Spleen (tissue), 11 donors: ENCODE measurements at regions not wholly inside any gene's neighbourhood (a gene's known extent, or its start where the extent isn't known, plus 50 kb on each side); places are given as distances from the start of the nearest gene placed in this dataset.
"Not testable (repeated sequence)": the region's sequence is repeated elsewhere in the genome, so short reads cannot be mapped to it uniquely, and the experiment has no call there.

Source experiments
- DNase-seq: peaks from one replicate; pipeline ENCODE4 v3.0.0-alpha.2; 2020
- H3K27ac ChIP-seq, 8 donors: fragments of 200-600 bp; sonication (generic) in 7 of 8; 1 replicate in 4 of 8; 2 replicates in 4 of 8; pipeline versions ENCODE4 v1.5.0 to v1.8.0; 2016 to 2021; ENCODE audit warnings: inconsistent platforms in 4 of 8, mild to moderate bottlenecking in 4 of 8, moderate library complexity in 1 of 8
- H3K27me3 ChIP-seq, 7 donors: fragments of 200-600 bp; sonication (generic) in 6 of 7; replicated peaks in 1 of 7; 1 replicate in 4 of 7; 2 replicates in 3 of 7; pipeline versions ENCODE4 v1.5.0 to v1.8.0; 2016 to 2021; ENCODE audit warnings: inconsistent platforms in 3 of 7, mild to moderate bottlenecking in 1 of 7
- H3K36me3 ChIP-seq, 6 donors: fragments of 200-600 bp; sonication (generic) in 5 of 6; 1 replicate in 4 of 6; 2 replicates in 2 of 6; pipeline versions ENCODE4 v1.5.0 to v1.8.0; 2016 to 2021; ENCODE audit warnings: inconsistent platforms in 2 of 6
- H3K4me1 ChIP-seq, 6 donors: fragments of 200-600 bp; sonication (generic) in 5 of 6; 1 replicate in 3 of 6; 2 replicates in 3 of 6; pipeline versions ENCODE4 v1.5.0 to v1.8.0; 2016 to 2021; ENCODE audit warnings: inconsistent platforms in 3 of 6
- H3K4me3 ChIP-seq, 8 donors: fragments of 200-600 bp; sonication (generic) in 7 of 8; 1 replicate in 4 of 8; 2 replicates in 4 of 8; pipeline versions ENCODE4 v1.5.0 to v1.8.0; 2016 to 2021; ENCODE audit warnings: inconsistent platforms in 4 of 8, mild to moderate bottlenecking in 4 of 8, moderate library complexity in 2 of 8
- H3K9me3 ChIP-seq, 8 donors: fragments of 200-600 bp; sonication (generic) in 7 of 8; 1 replicate in 4 of 8; 2 replicates in 4 of 8; pipeline versions ENCODE4 v1.5.0 to v1.8.0; 2016 to 2021; ENCODE audit warnings: inconsistent platforms in 4 of 8
- POLR2A ChIP-seq, 3 donors: fragments of 450-650 bp; IDR thresholded peaks; one replicate each; pipeline ENCODE4 v1.5.1; 2017; ENCODE audit warnings: antibody characterized with exemption in 3 of 3, mild to moderate bottlenecking in 1 of 3
- POLR2AphosphoS5 ChIP-seq, 3 donors: sonication (generic); formaldehyde crosslinking; IDR thresholded peaks; one replicate each; pipeline ENCODE4 v1.5.1; 2017; ENCODE audit warnings: antibody characterized with exemption in 3 of 3
- WGBS, 5 donors: extraction: QIAGEN DNeasy Blood & Tissue Kit in 3 of 5; methylation state at CpG; one replicate each; pipeline versions ENCODE4 v1.1.5 to v1.1.7; 2013 to 2018; 5-methylcytosine and 5-hydroxymethylcytosine counted together
- intact Hi-C: fragments of 100-400 bp; cut with DNase I; formaldehyde crosslinking; loops from one replicate; pipeline ENCODE4 v1.15.0; 2023; ENCODE audit warnings: low total_unique reads
- TF ChIP-seq, protein P1 (sequence below), 11 experiments: fragments of 200-600 bp in 7 of 11; fragments of 450-650 bp in 4 of 11; sonication (generic) in 4 of 11; IDR thresholded peaks in 8 of 11; conservative IDR thresholded peaks in 3 of 11; 1 replicate in 7 of 11; 2 replicates in 4 of 11; pipeline versions ENCODE4 v1.4.0 to v1.8.0; 2016 to 2021; ENCODE audit warnings: antibody characterized with exemption in 11 of 11, inconsistent platforms in 4 of 11, mild to moderate bottlenecking in 1 of 11
- donor health status: healthy with polysubstance abuse.
- donor health status: DM: no; HTN: no; CAD: no; lungs with moderate emphysema.
- donor health status: DM: no; HTN: no; CAD: no.
- donor health status: Bipolar disorder and iron deficiency.
- donor health status: healthy.
- donor health status: DM: no; HTN: no; CAD: no.
- donor health status: DM: yes; HTN: yes; CAD: no.

DNA sequence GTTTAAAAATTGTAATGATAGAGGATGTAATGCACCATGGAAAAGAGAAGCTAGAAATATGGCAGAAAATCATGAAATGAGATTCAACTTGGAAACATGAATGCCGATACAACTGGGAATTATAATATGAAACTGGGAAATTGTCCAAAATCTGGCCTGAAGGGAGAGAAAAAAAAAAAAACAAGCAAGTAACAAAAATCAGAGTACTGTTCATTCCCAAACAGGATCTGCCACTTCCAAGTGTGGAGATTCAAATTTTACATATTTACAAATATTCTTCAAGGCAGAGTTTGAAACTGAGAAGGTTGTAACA lies 56.6 kb upstream of the MOCS2 start:
- WGBS, 5 donors = 66 to 90% (median 79%) methylated on average over 1 of the region's 1 CpG
- Histone ChIP-seq H3K4me3 (no peak overlapping the region), H3K4me1 (no peaks in the 10 kb centered on the region), H3K27ac (no peak overlapping the region), H3K36me3 (no peaks in the 10 kb centered on the region), H3K9me3 (no peaks in the 10 kb centered on the region), H3K27me3 (no peaks in the 10 kb centered on the region)
- TF ChIP-seq POLR2A (IDR thresholded peaks at IDR 0.05) = no peak
- TF ChIP-seq POLR2AphosphoS5 (IDR thresholded peaks at IDR 0.05) = no peak
- TF ChIP-seq, protein P1, sequence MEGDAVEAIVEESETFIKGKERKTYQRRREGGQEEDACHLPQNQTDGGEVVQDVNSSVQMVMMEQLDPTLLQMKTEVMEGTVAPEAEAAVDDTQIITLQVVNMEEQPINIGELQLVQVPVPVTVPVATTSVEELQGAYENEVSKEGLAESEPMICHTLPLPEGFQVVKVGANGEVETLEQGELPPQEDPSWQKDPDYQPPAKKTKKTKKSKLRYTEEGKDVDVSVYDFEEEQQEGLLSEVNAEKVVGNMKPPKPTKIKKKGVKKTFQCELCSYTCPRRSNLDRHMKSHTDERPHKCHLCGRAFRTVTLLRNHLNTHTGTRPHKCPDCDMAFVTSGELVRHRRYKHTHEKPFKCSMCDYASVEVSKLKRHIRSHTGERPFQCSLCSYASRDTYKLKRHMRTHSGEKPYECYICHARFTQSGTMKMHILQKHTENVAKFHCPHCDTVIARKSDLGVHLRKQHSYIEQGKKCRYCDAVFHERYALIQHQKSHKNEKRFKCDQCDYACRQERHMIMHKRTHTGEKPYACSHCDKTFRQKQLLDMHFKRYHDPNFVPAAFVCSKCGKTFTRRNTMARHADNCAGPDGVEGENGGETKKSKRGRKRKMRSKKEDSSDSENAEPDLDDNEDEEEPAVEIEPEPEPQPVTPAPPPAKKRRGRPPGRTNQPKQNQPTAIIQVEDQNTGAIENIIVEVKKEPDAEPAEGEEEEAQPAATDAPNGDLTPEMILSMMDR (IDR thresholded peaks at IDR 0.05 in 8 of 11, conservative IDR thresholded peaks at IDR 0.05 in 3 of 11) = no peak
- intact Hi-C loops = no loop called here
- no peak for DNase-seq

DNA sequence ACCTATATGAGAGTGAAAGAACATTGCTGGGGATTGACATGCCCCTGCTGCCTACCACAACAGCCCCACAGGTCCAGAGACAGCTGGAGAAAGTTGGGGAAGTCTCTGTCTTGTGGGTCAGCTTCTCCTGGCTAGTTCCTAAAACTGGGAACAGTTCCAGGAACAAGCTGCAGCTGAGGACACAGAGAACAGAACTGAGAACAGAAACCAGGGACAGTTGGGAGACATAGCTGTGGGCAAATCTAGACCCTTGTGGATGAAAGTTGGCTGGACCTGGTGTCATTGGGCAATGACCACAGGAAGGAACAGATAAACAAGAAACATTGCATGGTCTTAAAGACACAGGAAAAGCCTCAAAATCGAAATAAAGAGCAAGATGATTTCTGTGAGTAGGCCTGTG lies 58.3 kb upstream of the MOCS2 start:
- no peak overlapping the region for H3K27ac ChIP-seq
- no peaks in the 10 kb centered on the region for H3K9me3 ChIP-seq
- no peaks in the 10 kb centered on the region for H3K27me3 ChIP-seq
- H3K4me3 ChIP-seq = no peak overlapping the region
- no peak for DNase-seq
- no peaks in the 10 kb centered on the region for H3K4me1 ChIP-seq
- no peak for TF ChIP-seq POLR2AphosphoS5 (IDR thresholded peaks at IDR 0.05)
- TF ChIP-seq, protein P1 (IDR thresholded peaks at IDR 0.05 in 8 of 11, conservative IDR thresholded peaks at IDR 0.05 in 3 of 11) = no peak
- TF ChIP-seq POLR2A (IDR thresholded peaks at IDR 0.05) = no peak
- no peaks in the 10 kb centered on the region for H3K36me3 ChIP-seq
- intact Hi-C loops = no loop called here
- WGBS, 5 donors = 7 to 61% (median 23%) methylated on average over 1 of the region's 1 CpG

DNA sequence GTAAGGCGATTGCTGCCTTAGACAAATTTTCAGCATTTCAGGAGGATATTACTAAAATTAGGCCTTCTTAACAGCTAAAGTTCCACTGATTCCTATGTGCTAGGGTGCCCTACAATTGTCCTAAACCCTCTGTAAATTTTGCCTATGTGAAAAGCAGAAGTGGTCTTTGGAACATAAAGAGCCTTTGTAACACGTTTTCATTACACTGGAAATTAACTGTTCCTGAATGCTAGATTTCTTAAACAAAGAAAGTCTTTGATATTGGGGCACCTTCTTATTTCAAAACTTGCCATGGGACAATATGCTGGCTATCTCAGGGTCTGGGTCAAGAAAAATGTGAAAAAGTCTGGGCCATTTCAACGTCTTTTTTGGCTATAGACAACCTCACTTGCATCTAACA lies 60.4 kb upstream of the MOCS2 start:
- no peak for DNase-seq
- H3K36me3 ChIP-seq = no peaks in the 10 kb centered on the region
- H3K9me3 ChIP-seq = no peaks in the 10 kb centered on the region
- no peak overlapping the region for H3K27ac ChIP-seq
- H3K27me3 ChIP-seq = no peaks in the 10 kb centered on the region
- 54 to 71% (median 59%) methylated on average over 3 of the region's 3 CpGs for WGBS, 5 donors
- intact Hi-C loops = loop anchor here (10.0 kb wide), 1 partner anchor 1055 kb away; no protein-coding TSS in a partner anchor
- TF ChIP-seq POLR2AphosphoS5 (IDR thresholded peaks at IDR 0.05) (no peak), POLR2A (IDR thresholded peaks at IDR 0.05) (no peak)
- TF ChIP-seq, protein P1 (IDR thresholded peaks at IDR 0.05 in 8 of 11, conservative IDR thresholded peaks at IDR 0.05 in 3 of 11) = no peak
- no peak overlapping the region for H3K4me3 ChIP-seq
- no peaks in the 10 kb centered on the region for H3K4me1 ChIP-seq

DNA sequence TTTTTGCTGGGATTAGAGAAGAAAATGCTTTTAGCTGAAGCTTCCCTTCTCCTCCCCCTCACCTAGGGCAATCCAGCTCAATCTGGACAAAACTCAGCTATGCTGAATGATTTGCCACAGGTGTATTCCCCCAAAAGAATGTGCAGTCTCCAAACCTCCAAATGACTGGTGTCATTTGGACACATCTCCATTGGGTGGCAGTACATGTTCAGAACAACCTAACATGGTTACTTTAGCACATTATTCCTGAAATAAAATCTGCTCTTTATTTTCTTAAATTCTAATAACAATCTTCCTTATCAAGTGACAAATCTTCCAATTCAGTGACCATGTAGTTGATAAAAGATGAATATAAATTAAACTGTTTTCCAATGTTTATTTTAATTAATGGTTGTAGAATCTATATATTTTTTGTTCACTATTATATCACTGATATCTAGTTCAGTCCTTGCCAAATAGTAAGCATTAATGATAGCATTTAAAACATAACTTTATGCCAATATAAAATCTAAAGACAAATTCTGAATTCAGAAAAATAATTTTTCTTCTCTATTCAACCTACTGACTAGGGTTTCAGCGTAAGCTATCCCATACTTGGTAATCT lies 61.3 kb upstream of the MOCS2 start:
- no peaks in the 10 kb centered on the region for H3K4me1 ChIP-seq
- intact Hi-C loops = loop anchor here (10.0 kb wide), 1 partner anchor 1054 kb away; no protein-coding TSS in a partner anchor
- DNase-seq = no peak
- 93 to 100% (median 96%) methylated on average over 1 of the region's 1 CpG for WGBS, 5 donors
- no peak overlapping the region for H3K4me3 ChIP-seq
- TF ChIP-seq, protein P1 (IDR thresholded peaks at IDR 0.05 in 8 of 11, conservative IDR thresholded peaks at IDR 0.05 in 3 of 11) = peak in 6 of 11 experiments; percentile 22 to 58 (median 38)
- TF ChIP-seq POLR2A (IDR thresholded peaks at IDR 0.05) (no peak), POLR2AphosphoS5 (IDR thresholded peaks at IDR 0.05) (no peak)
- no peaks in the 10 kb centered on the region for H3K9me3 ChIP-seq
- no peak overlapping the region for H3K27ac ChIP-seq
- no peaks in the 10 kb centered on the region for H3K27me3 ChIP-seq
- H3K36me3 ChIP-seq = no peaks in the 10 kb centered on the region

DNA sequence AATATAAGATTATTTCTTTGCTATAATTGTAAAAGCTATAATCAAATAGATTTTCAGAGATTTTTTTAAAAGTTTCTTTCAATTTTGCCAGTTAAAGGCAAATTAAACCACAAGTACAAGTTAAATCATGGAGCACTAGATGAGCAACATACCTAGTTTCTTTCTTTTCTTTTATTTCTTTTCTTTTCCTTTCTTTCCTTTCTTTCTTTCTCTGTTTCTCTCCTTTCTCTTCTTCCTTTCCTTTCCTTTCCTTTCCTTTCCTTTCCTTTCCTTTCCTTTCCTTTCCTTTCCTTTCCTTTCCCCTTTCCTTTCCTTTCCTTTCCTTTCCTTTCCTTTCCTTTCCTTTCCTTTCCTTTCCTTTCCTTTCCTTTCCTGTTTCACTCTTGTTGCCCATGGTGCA lies 62.5 kb upstream of the MOCS2 start:
- not testable (repeated sequence) for H3K27ac ChIP-seq, H3K36me3 ChIP-seq, DNase-seq, H3K4me1 ChIP-seq, H3K4me3 ChIP-seq, H3K27me3 ChIP-seq, H3K9me3 ChIP-seq
- intact Hi-C loops = loop anchor here (10.0 kb wide), 1 partner anchor 1053 kb away; no protein-coding TSS in a partner anchor
